DND-41 (cell line): ENCODE measurements at regions not wholly inside any gene's neighbourhood (a gene's known extent, or its start where the extent isn't known, plus 50 kb on each side); places are given as distances from the start of the nearest gene placed in this dataset.

Source experiments
- EZH2 ChIP-seq: IDR thresholded peaks from 3 replicates; pipeline ENCODE4 v1.6.1; 2012; ENCODE audit warnings: borderline replicate concordance, low read depth, mild to moderate bottlenecking, moderate library complexity, low read length, inconsistent platforms; ENCODE audit not compliant: severe bottlenecking
- TF ChIP-seq, protein P1 (sequence below): IDR thresholded peaks from 2 replicates; pipeline ENCODE4 v1.5.1; 2012; ENCODE audit warnings: borderline replicate concordance, low read length, moderate library complexity, mild to moderate bottlenecking; ENCODE audit not compliant: poor library complexity, severe bottlenecking; ENCODE audit errors: extremely low read depth

DNA sequence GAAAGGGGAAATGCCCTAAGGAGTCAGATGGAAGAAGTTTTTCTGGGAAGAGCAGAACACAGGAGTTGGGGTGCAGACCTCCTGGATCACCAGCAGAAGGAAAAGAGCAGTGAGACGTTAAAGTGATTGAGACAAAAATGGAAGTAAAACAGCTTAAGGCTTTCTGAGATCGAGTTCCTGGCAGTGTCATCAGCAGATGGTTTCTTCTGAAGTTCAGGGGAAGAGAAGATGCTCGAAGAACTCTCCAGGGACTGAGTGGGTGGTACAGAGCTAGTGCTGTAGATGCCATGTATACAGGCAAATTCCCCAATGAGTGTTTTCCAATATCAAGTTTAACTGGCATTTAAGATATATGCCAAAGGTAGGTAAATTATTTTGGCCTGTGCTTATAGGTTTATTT is 272.2 kb upstream of the KLF12 start:
- TF ChIP-seq, protein P1, sequence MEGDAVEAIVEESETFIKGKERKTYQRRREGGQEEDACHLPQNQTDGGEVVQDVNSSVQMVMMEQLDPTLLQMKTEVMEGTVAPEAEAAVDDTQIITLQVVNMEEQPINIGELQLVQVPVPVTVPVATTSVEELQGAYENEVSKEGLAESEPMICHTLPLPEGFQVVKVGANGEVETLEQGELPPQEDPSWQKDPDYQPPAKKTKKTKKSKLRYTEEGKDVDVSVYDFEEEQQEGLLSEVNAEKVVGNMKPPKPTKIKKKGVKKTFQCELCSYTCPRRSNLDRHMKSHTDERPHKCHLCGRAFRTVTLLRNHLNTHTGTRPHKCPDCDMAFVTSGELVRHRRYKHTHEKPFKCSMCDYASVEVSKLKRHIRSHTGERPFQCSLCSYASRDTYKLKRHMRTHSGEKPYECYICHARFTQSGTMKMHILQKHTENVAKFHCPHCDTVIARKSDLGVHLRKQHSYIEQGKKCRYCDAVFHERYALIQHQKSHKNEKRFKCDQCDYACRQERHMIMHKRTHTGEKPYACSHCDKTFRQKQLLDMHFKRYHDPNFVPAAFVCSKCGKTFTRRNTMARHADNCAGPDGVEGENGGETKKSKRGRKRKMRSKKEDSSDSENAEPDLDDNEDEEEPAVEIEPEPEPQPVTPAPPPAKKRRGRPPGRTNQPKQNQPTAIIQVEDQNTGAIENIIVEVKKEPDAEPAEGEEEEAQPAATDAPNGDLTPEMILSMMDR: no peak
- no peak for TF ChIP-seq EZH2
